GM12878 (cell line): ENCODE measurements at regions not wholly inside any gene's neighbourhood (a gene's known extent, or its start where the extent isn't known, plus 50 kb on each side); places are given as distances from the start of the nearest gene placed in this dataset.

Experiments used
- ATAC-seq: fragments of 200-7000 bp; cut with Tn5 transposase; 3 replicates; pipeline ENCODE4 v1.9.1; 2020; ENCODE audit warnings: mild to moderate bottlenecking, moderate library complexity
- BruUV-seq: library from RNA; stranded (reverse); fragments of 400-500 nt; replicated peaks from 2 replicates; lab custom pipeline; 2021; lab: Mats Ljungman, UMichigan
- CTCF ChIA-PET: fragments of 300-600 bp; sonication (Branson Sonifier 250); formaldehyde crosslinking; extraction: SDS; loops from one replicate; lab custom pipeline; 2021; ENCODE audit warnings: inconsistent platforms; lab: Yijun Ruan, JAX
- POLR2A ChIA-PET: fragments of 350-600 bp; formaldehyde crosslinking; extraction: SDS; loops from one replicate; lab custom pipeline; 2021; ENCODE audit warnings: inconsistent platforms; lab: Charles Lee
- RAD21 ChIA-PET: fragments of 300-600 bp; sonication (Branson Sonifier 250); formaldehyde crosslinking; loops from one replicate; lab custom pipeline; 2023; ENCODE audit warnings: antibody characterized with exemption; ENCODE audit not compliant: unreplicated experiment; lab: Charles Lee
- SMC1A ChIA-PET: fragments of 300-600 bp; sonication (Branson Sonifier 250); formaldehyde crosslinking; loops from one replicate; lab custom pipeline; 2023; ENCODE audit not compliant: unreplicated experiment, uncharacterized antibody; lab: Charles Lee
- DNase-seq: peaks from one replicate; pipeline ENCODE4 v3.0.0-alpha.2; 2011; ENCODE audit warnings: low read depth, low spot score
- FAIRE-seq: peaks from 3 replicates; lab custom pipeline; 2011; peaks lifted over from hg19 to GRCh38; lab: Jason Lieb, UNC
- H2AFZ ChIP-seq: 2 replicates; pipeline ENCODE4 v1.6.0; 2011; ENCODE audit warnings: low read depth, low read length, control low read depth; ENCODE audit not compliant: control insufficient read depth
- H3K27ac ChIP-seq: 2 replicates; pipeline ENCODE4 v1.5.1; 2011; ENCODE audit warnings: control low read depth; ENCODE audit not compliant: control insufficient read depth, insufficient read depth
- H3K27me3 ChIP-seq, 2 experiments: replicated peaks in 1 of 2; 2 replicates each; pipeline versions ENCODE4 v1.6.0 to v1.6.1; 2011; ENCODE audit warnings: low read length in 1 of 2; ENCODE audit not compliant: control insufficient read depth in 2 of 2, insufficient read depth in 2 of 2
- H3K36me3 ChIP-seq, 2 experiments: 2 replicates each; pipeline ENCODE4 v1.5.1; 2011; ENCODE audit warnings: low read length in 1 of 2; ENCODE audit not compliant: control insufficient read depth in 2 of 2, insufficient read depth in 2 of 2
- H3K4me1 ChIP-seq: 2 replicates; pipeline ENCODE4 v1.6.1; 2011; ENCODE audit warnings: mild to moderate bottlenecking, low read length, moderate library complexity, mixed read lengths; ENCODE audit not compliant: control insufficient read depth, insufficient read depth
- H3K4me2 ChIP-seq: 2 replicates; pipeline ENCODE4 v1.6.0; 2011; ENCODE audit warnings: control low read depth; ENCODE audit not compliant: control insufficient read depth, insufficient read depth
- H3K4me3 ChIP-seq: fragments of 200-600 bp; sonication (generic); 2 replicates; pipeline ENCODE4 v1.5.1; 2016
- H3K79me2 ChIP-seq: 2 replicates; pipeline ENCODE4 v1.6.0; 2011; ENCODE audit warnings: low read length; ENCODE audit not compliant: control insufficient read depth, insufficient read depth
- H3K9ac ChIP-seq: 2 replicates; pipeline ENCODE4 v1.8.0; 2011; ENCODE audit warnings: low read length, control low read depth, mixed read lengths; ENCODE audit not compliant: control insufficient read depth, insufficient read depth
- H3K9me3 ChIP-seq: replicated peaks from 3 replicates; pipeline ENCODE4 v1.5.1; 2011; ENCODE audit warnings: mild to moderate bottlenecking, low read length; ENCODE audit not compliant: control insufficient read depth, insufficient read depth
- H4K20me1 ChIP-seq: 2 replicates; pipeline ENCODE4 v1.6.0; 2011; ENCODE audit not compliant: control insufficient read depth, insufficient read depth
- BHLHE40 ChIP-seq, 2 experiments: fragments of 450-650 bp in 1 of 2; IDR thresholded peaks; 2 replicates each; pipeline ENCODE4 v1.6.1; 2011 to 2017; ENCODE audit warnings: low read depth in 2 of 2, borderline replicate concordance in 1 of 2, improper control_type of control experiment in 1 of 2, low read length in 1 of 2, mild to moderate bottlenecking in 1 of 2
- HDGF ChIP-seq: fragments of 450-650 bp; IDR thresholded peaks from 2 replicates; pipeline ENCODE4 v1.6.1; 2016; ENCODE audit warnings: antibody characterized with exemption
- IRF3 ChIP-seq: fragments of 450-650 bp; IDR thresholded peaks from 2 replicates; pipeline ENCODE4 v1.6.1; 2014; ENCODE audit warnings: mild to moderate bottlenecking
- MEF2B ChIP-seq: fragments of 450-650 bp; IDR thresholded peaks from 2 replicates; pipeline ENCODE4 v1.6.1; 2018; ENCODE audit warnings: mild to moderate bottlenecking, moderate library complexity; ENCODE audit not compliant: partially characterized antibody, poor library complexity, severe bottlenecking
- MLLT1 ChIP-seq: fragments of 450-650 bp; IDR thresholded peaks from 2 replicates; pipeline ENCODE4 v1.6.1; 2016; ENCODE audit warnings: mild to moderate bottlenecking
- NR2C2 ChIP-seq: IDR thresholded peaks from 2 replicates; pipeline ENCODE4 v1.6.1; 2011; ENCODE audit warnings: borderline replicate concordance, low read depth; ENCODE audit not compliant: control insufficient read depth, insufficient read length
- PAX8 ChIP-seq: fragments of 450-650 bp; IDR thresholded peaks from 2 replicates; pipeline ENCODE4 v1.6.1; 2017; ENCODE audit warnings: mild to moderate bottlenecking, moderate library complexity
- POLR2A ChIP-seq: IDR thresholded peaks from 2 replicates; pipeline ENCODE4 v1.6.1; 2011; ENCODE audit warnings: low read depth, mild to moderate bottlenecking, low read length
- POLR2AphosphoS5 ChIP-seq: IDR thresholded peaks from 2 replicates; pipeline ENCODE4 v1.6.1; 2011; ENCODE audit warnings: mild to moderate bottlenecking, low read length, inconsistent platforms
- SIX5 ChIP-seq: IDR thresholded peaks from 2 replicates; pipeline ENCODE4 v1.6.1; 2011; ENCODE audit warnings: mild to moderate bottlenecking, low read depth, low read length, moderate library complexity; ENCODE audit not compliant: severe bottlenecking
- SPI1 ChIP-seq: IDR thresholded peaks from 2 replicates; pipeline ENCODE4 v1.6.1; 2011; ENCODE audit warnings: low read depth, mild to moderate bottlenecking, low read length, moderate library complexity, borderline replicate concordance; ENCODE audit not compliant: insufficient read depth
- STAT3 ChIP-seq: IDR thresholded peaks from 2 replicates; pipeline ENCODE4 v1.6.1; 2011; ENCODE audit warnings: low read depth, low read length, improper control_type of control experiment
- TBL1XR1 ChIP-seq: IDR thresholded peaks from 2 replicates; pipeline ENCODE4 v1.6.1; 2012; ENCODE audit warnings: low read depth, low read length, improper control_type of control experiment
- TCF7 ChIP-seq: IDR thresholded peaks from 2 replicates; pipeline ENCODE4 v1.6.1; 2014; ENCODE audit warnings: antibody characterized with exemption, borderline replicate concordance
- ZNF384 ChIP-seq: IDR thresholded peaks from 2 replicates; pipeline ENCODE4 v1.6.1; 2012; ENCODE audit warnings: low read depth, mild to moderate bottlenecking, low read length, improper control_type of control experiment, borderline replicate concordance
- ZNF622 ChIP-seq: fragments of 450-650 bp; IDR thresholded peaks from 2 replicates; pipeline ENCODE4 v1.6.1; 2017; ENCODE audit warnings: mild to moderate bottlenecking, inconsistent platforms
- WGBS: methylation state at CpG from one replicate; pipeline ENCODE4 v1.1.6; 2016; ENCODE audit warnings: low lambda C conversion rate; ENCODE audit not compliant: insufficient replicate concordance, insufficient coverage; ENCODE audit errors: missing lambda C conversion rate; 5-methylcytosine and 5-hydroxymethylcytosine counted together
- in situ Hi-C: fragments of 300-500 bp; cut with MboI; formaldehyde crosslinking; loops from 9 replicates; pipeline ENCODE4 v1.14.3; 2018; ENCODE audit warnings: mixed read lengths
- intact Hi-C: fragments of 100-400 bp; cut with micrococcal nuclease; formaldehyde crosslinking; loops from one replicate; pipeline ENCODE4 v1.14.2; 2022; ENCODE audit not compliant: unreplicated experiment
- TF ChIP-seq, protein P1 (sequence below): fragments of 450-650 bp; IDR thresholded peaks from 2 replicates; pipeline ENCODE4 v1.6.1; 2017; ENCODE audit warnings: antibody characterized with exemption, mild to moderate bottlenecking, moderate library complexity
- TF ChIP-seq, protein P2 (sequence below): fragments of 450-650 bp; IDR thresholded peaks from 2 replicates; pipeline ENCODE4 v1.6.1; 2017; ENCODE audit warnings: borderline replicate concordance

DNA sequence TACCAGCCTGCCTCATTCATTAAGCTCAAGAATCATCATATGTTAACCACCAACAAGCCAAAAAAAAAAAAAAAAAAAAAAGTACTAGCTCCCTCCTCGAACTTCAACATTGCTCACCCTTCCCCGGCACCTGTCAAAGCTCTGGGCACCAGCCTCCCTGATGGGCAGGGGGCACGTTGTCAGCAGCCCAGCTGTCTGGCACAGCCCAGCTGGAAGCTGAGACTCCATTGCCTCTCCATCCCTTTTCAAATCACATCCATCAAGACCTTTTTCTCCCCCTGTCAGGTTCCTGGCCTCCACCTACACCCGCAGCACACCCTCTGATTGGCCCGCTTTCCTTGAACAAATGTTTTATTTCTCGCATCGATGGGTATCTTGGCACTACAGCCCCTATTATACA lies 913.3 kb upstream of the AUTS2 start:
- Histone ChIP-seq H4K20me1 (no peaks in the 10 kb centered on the region), H3K27me3 (no peaks in the 10 kb centered on the region), H3K4me3 (no peak overlapping the region), H3K4me1 (no peaks in the 10 kb centered on the region), H3K79me2 (no peaks in the 10 kb centered on the region), H3K4me2 (no peak overlapping the region), H2AFZ (no peak overlapping the region), H3K27ac (no peak overlapping the region)
- no peak for FAIRE-seq
- no peak for ATAC-seq
- ChIA-PET RAD21 (no interaction called here), SMC1A (no interaction called here)
- 33% methylated on average over 7 of the region's 7 CpGs for WGBS
- in situ Hi-C loops = no loop called here
- DNase-seq = no peak
- TF ChIP-seq ZNF622 (no peak), NR2C2 (no peak), ZNF384 (no peak), BHLHE40 (IDR thresholded peaks at IDR 0.05; ENCODE audit: borderline replicate concordance in 1 of 2, low read depth in 2 of 2, low read length in 1 of 2) (no peak), MEF2B (no peak), STAT3 (no peak), IRF3 (no peak), POLR2AphosphoS5 (no peak), POLR2A (no peak), TBL1XR1 (no peak), SPI1 (no peak), PAX8 (no peak), MLLT1 (no peak), SIX5 (no peak), HDGF (no peak), TCF7 (no peak)
- TF ChIP-seq, protein P1, sequence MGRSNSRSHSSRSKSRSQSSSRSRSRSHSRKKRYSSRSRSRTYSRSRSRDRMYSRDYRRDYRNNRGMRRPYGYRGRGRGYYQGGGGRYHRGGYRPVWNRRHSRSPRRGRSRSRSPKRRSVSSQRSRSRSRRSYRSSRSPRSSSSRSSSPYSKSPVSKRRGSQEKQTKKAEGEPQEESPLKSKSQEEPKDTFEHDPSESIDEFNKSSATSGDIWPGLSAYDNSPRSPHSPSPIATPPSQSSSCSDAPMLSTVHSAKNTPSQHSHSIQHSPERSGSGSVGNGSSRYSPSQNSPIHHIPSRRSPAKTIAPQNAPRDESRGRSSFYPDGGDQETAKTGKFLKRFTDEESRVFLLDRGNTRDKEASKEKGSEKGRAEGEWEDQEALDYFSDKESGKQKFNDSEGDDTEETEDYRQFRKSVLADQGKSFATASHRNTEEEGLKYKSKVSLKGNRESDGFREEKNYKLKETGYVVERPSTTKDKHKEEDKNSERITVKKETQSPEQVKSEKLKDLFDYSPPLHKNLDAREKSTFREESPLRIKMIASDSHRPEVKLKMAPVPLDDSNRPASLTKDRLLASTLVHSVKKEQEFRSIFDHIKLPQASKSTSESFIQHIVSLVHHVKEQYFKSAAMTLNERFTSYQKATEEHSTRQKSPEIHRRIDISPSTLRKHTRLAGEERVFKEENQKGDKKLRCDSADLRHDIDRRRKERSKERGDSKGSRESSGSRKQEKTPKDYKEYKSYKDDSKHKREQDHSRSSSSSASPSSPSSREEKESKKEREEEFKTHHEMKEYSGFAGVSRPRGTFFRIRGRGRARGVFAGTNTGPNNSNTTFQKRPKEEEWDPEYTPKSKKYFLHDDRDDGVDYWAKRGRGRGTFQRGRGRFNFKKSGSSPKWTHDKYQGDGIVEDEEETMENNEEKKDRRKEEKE = no peak
- TF ChIP-seq, protein P2, sequence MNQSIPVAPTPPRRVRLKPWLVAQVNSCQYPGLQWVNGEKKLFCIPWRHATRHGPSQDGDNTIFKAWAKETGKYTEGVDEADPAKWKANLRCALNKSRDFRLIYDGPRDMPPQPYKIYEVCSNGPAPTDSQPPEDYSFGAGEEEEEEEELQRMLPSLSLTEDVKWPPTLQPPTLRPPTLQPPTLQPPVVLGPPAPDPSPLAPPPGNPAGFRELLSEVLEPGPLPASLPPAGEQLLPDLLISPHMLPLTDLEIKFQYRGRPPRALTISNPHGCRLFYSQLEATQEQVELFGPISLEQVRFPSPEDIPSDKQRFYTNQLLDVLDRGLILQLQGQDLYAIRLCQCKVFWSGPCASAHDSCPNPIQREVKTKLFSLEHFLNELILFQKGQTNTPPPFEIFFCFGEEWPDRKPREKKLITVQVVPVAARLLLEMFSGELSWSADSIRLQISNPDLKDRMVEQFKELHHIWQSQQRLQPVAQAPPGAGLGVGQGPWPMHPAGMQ = no peak
- TF ChIP-seq, all 136 proteins: peak for 0
- no TSS peak for BruUV-seq
- POLR2A ChIA-PET = no interaction called here
- CTCF ChIA-PET = no interaction called here
- no peaks in the 10 kb centered on the region for H3K36me3 ChIP-seq
- intact Hi-C loops = no loop called here
- no peaks in the 10 kb centered on the region; the same call in 2 of the 3 replicates for H3K9me3 ChIP-seq
- H3K9ac ChIP-seq = no peak overlapping the region
